Dedifferentiated amniotic fluid mesenchymal stem cell (primary cell): ENCODE measurements at regions not wholly inside any gene's neighbourhood (a gene's known extent, or its start where the extent isn't known, plus 50 kb on each side); places are given as distances from the start of the nearest gene placed in this dataset.

ENCODE experiments used
- DNase-seq: peaks from one replicate; pipeline ENCODE4 v3.0.0-alpha.2; 2016; ENCODE audit errors: extremely low spot score

DNA sequence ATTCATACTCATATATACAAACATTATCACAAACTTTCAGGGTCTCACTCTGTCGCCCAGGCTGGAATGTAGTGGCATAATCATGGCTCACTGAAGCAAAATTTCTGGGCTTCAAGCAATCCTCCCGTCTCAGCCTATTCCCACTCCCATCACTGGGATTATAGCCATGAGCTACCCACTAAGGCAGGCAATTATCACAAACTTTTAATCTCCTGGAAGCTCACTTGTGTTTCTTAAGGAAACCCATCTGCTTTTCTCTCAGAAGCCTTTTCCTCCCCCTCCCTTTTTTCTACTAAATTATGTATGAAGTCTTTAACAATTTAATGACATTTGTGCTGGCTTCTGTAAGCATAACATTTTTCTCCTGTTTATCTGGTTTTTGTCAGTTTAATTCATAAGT is 170.5 kb downstream of the AREG start:
- DNase-seq: no peak

GRCh38 chr4:74618166-74618565 is 173.2 kb downstream of the AREG start:
- DNase-seq: no peak

DNA sequence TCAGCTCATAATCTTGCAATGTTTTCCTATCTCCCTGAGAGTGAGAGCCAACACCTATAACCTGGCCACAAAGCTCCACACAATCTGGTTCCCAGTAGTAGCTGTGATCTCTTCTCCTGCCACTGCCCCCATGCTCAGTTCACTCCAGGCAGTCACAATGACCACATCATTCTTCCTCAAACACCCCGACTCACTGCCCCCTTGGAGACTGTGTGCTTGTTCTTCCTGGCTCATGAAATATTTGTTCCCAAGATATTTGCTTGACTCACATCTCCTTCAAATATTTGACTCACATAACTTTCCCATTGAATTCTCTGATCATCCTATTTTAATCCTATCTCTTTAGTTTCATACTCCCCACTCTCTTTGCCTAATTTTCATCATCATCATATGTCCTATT is 173.7 kb downstream of the AREG start:
- no peak for DNase-seq

- DNase-seq: no peak
These were observed 174.2 kb downstream of the BTC start for GRCh38 chr4:74619931-74620702.

DNA sequence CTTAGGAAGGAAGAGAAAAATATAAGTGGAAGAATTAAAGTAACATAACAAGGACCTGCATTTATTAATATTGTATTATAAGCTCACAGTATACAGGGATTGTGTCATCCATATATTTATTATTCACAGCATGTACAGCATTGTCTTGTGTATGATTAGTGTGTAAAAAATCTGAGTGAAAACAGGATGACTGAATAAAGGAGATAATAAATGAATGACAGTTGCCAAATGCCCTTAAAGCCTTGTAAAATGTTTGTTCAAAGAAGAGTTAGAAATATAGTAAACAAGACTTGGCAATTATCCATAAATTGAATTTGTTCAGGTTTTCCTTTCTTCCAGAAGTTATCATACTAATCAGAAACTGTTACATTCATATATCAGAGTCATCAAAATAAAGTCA is 172.7 kb downstream of the BTC start:
- DNase-seq: no peak

DNA sequence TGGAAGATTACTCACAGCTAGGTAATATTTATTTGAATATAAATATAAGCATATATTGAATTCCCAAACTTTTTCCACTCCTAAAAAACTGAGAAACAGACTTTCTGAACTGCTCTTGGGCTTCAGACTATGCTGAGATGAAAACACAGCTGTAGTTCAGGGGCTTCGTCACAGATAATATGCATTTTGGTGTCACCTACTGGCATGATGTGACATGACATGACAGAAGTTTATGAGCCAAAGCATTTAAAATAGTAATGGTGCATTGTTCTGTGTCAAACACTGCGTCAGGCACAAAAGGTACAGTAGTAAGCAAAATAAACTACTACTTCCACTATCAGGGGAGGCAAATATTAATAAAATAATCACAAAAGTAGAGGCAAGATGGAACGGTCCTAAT is 171.3 kb downstream of the BTC start:
- peak; percentile 23 for DNase-seq

DNA sequence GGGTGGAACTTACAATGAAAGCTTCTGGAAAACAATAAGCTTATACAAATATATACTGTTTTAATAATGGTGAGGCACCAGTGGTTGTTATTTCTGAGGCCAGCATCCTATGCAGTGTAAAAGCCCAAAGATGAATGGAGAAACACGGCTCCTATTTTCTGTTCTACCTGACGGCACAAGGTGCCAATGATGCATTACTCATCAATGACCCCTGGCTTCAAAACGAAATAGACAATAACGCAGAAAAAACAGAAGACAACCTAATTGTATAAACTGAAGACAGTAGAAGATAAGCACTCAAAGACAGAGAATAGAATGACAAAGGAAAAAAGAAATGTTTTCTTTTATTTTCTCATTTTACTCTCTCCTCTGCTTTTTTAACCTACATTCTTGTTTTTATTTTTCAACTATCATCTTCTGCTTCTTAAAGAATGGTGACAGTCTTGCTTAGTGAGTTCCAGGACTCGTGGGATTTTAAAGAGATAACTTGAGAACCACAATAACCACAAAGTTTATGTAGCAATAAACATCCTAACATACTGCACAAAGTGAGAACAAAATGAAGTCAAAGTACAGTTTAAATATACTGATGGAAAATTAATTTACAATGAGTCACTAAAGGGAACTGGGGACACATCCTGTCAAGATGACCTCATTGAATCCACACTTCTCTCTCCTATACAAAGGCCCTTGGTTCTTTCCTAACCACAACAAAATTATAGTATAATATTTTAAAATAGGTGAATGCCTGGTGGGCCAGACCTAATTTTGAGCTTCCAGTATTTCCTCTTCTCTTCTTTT is 169.8 kb downstream of the BTC start:
- peak; percentile 75 for DNase-seq

DNA sequence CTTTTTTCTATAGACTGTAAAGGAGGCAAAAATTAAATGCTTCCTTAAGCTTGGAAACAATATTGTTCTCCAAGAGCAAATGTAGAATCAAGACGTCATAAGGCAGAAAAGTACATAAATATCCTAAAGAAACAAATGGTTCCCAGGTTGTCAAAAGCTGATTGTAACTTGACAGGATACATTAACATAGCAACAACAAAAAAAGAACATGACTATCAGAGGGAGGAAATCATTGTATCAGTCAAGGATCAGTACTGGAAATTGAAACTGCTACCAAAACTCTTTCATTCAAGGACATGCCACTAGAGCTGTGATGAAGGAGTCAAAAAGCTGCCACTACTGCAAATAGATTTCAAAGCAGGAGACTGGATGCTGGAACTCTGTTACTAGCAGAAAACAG is 168.3 kb downstream of the BTC start:
- no peak for DNase-seq

DNA sequence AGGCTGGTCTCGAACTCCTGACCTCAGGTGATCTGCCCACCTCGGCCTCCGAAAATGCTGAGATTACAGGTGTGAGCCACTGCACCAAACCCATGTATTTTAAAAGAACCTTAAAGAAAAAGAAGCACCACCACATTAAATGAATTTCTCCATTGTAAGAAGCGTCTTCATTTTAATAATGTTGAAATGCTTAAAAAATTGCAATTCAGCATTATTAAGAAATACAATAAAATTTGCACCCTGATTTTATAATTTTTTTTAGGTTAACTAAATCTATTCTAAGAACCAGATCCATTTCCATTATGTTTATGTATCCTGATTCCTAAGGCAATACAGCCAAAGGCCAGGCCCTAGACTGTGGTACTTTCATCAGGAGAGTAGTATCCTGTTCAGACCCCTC is 167.2 kb downstream of the BTC start:
- no peak for DNase-seq

GRCh38 chr4:74627504-74627903 is 166.8 kb downstream of the BTC start:
- no peak for DNase-seq

GRCh38 chr4:74628852-74629620 is 165.3 kb downstream of the BTC start:
- DNase-seq: no peak

DNA sequence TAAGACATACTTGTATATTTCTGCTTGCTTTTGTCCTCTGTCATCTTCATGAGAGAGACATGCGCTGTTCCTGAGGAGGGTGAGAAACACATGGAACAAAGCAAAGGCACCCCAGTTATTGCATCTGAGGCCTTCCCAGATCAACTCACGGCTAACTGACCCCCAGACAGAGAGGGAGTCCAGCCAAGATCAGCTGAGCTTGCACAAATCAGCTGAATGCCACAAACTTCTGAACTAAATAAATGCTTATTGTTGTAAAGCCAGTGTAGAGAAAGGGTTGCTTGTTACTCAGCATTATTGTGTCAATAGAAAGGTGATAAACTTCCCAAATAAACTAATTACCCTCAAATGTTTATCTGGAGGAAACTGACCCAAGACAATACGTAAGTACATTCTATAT is 163.8 kb downstream of the BTC start:
- DNase-seq: no peak

- no peak for DNase-seq
These were observed 163.0 kb downstream of the BTC start for GRCh38 chr4:74631338-74631737.

DNA sequence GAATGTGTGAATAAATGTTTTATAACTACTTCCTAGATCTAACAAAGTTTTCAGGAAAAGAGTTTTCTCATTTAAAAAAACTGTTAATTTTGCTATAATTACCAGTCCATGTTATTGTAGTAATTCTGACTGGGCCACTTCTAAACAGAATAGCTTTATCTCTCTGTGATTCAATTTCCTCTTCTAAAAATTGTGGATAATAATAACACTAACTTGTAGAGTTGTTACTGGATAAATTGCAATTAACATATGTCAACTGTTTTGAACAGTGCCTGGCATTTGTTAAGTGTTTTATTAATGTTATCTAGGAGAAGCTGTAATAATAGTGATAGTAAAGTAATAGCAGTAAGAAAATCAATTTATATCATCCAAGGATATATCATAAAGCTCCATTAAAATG is 162.3 kb downstream of the BTC start:
- DNase-seq: no peak

DNA sequence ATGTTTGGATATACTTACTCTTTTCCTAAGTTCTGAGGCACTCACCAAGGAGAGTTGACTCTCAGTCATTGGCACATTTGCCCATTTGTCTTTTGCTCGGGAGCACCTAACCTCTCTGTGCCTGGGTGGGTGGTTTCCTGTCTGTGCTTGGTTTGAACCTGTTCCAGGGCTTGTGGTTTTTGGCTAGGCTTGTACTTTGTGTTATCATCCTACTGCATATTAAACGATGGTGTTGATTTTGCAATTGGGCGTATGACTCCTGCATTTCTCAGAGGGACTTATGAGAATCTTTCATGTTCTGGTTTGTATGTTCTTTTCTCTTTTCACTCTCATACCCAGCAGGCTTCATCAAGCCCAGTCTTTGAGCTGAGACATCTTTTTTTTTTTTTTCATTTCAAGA is 161.7 kb downstream of the BTC start:
- no peak for DNase-seq

DNA sequence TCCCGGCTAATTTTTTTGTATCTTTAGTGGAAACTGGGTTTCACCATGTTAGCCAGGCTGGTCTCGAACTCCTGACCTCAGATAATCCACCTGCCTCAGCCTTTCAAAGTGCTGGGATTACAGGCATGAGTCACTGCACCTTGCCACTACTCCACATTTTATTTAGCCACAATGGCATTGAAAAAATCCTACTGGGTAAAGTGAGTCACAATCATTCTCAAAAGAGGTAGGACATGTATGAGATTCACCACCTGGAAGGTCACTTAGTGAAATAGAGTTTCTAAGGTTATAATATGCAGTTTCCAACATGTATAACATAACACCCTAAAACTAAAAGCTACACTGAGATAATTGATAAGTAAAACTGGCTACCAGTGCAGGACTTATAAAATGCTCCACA is 159.2 kb downstream of the BTC start:
- DNase-seq: no peak

DNA sequence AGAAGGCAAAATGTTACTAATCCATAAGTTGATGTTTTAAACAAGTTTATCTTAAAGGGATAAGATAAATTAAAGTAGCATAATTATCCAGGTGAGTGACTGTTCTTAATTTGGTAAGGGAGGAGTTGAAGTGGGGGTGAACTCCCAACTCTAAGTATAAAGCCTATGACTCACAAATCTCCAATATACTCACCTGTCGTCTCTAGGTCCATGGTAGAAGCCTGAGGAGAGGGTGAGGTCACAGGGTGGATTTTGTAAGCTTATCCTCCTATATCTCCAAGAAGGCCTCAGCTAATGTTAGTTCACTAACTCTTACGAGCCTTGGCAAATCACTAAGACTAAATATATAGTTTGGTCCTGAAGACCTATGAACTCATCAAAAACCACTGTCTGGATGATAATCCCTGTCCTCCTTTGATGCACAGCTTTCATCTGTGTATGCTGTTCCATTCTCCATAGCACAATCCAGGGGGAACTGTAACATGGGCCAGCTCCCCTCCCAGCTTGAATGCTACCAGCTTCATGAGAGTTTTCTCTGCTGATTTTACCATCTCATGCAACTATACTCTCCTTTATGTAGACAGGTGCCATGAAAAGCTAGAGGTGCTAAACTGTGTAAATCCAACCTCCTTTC is 158.7 kb downstream of the BTC start:
- DNase-seq: no peak

DNA sequence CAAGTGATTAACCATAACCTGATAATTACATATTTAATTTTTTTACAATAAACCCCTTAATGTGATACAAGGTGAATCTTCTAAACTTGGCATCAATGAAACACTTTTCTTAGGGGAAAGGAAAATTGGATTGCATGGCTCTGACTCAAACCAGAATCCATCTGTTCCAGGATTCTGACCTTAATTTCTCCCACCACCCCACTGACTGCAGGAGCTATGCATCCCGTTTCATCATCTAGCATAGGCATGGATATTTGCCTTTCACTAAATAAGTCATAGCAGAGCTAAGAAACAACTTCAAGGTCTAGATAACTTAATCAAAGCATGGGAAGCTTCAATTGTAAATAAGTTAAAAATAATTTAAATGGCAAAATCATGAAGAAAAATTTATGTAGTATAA is 156.3 kb downstream of the BTC start:
- no peak for DNase-seq

- DNase-seq: no peak
These were observed 155.6 kb downstream of the BTC start for GRCh38 chr4:74638689-74639088.

GRCh38 chr4:74640111-74640903 is 154.0 kb downstream of the BTC start:
- DNase-seq: peak; percentile 37

- DNase-seq: no peak
These were observed 152.3 kb downstream of the BTC start for GRCh38 chr4:74642006-74642405.
